ENCODE measurements at regions not wholly inside any gene's neighbourhood (a gene's known extent, or its start where the extent isn't known, plus 50 kb on each side); places are given as distances from the start of the nearest gene placed in this dataset.

DNA sequence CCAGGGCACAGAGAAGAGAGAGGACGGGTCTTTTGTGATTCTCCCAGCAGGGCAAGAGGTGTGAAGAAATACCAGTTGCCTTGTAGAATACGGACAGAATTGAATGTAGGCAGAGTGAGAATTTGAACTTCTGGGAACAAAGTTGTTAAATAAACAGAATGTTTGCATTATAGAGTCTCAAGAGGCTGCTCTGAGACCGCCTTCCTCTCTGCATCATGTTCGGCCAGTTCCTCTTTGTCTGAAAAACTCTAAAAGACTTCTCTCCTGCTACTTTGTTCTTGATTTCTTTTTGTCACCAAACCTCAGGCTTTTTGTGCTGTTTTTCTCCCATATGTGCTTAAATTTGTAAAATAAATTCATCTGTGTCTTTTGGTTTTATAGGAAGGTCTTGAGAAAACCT lies 256.4 kb downstream of the DLEU7 start:
- Histone ChIP-seq H3K27me3 (no peaks in the 10 kb centered on the region), H3K9me3 (no peaks in the 10 kb centered on the region), H3K4me3 (ENCODE audit: low read depth, low read length) (no peak overlapping the region), H3K36me3 (no peaks in the 10 kb centered on the region), H3K4me1 (no peaks in the 10 kb centered on the region)
- TF ChIP-seq, protein P1, sequence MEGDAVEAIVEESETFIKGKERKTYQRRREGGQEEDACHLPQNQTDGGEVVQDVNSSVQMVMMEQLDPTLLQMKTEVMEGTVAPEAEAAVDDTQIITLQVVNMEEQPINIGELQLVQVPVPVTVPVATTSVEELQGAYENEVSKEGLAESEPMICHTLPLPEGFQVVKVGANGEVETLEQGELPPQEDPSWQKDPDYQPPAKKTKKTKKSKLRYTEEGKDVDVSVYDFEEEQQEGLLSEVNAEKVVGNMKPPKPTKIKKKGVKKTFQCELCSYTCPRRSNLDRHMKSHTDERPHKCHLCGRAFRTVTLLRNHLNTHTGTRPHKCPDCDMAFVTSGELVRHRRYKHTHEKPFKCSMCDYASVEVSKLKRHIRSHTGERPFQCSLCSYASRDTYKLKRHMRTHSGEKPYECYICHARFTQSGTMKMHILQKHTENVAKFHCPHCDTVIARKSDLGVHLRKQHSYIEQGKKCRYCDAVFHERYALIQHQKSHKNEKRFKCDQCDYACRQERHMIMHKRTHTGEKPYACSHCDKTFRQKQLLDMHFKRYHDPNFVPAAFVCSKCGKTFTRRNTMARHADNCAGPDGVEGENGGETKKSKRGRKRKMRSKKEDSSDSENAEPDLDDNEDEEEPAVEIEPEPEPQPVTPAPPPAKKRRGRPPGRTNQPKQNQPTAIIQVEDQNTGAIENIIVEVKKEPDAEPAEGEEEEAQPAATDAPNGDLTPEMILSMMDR (IDR thresholded peaks at IDR 0.05; ENCODE audit: low read depth, low read length), result no peak
- no peak for DNase-seq

DNA sequence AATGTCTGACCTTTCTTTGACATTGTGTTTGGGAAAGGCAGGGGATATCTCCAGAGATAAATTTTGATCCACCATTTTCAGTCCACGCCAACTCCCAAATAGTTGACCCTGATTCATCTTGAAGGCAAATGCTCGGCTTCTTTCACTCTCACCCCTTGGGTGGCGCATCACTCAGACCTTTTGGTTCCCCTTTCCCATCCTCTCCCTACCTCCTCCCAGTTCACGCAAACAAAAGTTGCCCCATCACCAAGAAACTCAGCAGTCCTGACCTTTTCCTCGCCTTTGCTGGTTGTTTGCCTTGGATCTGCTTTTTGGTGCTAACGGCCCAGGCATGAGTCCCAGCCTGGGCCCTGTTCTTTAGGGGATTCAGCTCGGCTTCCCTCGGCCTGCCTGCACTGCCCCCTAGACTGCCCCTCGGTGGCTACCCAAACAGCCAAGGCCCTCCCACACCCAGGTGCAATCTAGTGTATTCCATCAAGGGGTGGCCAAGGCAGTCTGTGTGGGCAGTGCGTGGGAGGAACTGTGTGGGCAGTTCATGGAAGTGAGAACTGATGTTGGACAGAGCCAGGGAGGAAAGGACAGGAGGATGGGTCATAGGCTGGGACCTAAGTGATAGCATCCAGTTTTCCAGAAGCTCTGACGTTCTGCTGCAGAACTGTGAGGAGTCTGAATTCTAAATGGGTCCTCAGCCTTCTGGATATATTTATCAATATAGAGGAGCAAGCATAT lies 255.7 kb downstream of the DLEU7 start:
- H3K27me3 ChIP-seq, result no peaks in the 10 kb centered on the region
- no peak for DNase-seq
- TF ChIP-seq, protein P1 (IDR thresholded peaks at IDR 0.05; ENCODE audit: low read depth, low read length), result no peak
- no peaks in the 10 kb centered on the region for H3K36me3 ChIP-seq
- H3K4me1 ChIP-seq, result no peaks in the 10 kb centered on the region
- H3K4me3 ChIP-seq (ENCODE audit: low read depth, low read length), result no peak overlapping the region
- H3K9me3 ChIP-seq, result no peaks in the 10 kb centered on the region

DNA sequence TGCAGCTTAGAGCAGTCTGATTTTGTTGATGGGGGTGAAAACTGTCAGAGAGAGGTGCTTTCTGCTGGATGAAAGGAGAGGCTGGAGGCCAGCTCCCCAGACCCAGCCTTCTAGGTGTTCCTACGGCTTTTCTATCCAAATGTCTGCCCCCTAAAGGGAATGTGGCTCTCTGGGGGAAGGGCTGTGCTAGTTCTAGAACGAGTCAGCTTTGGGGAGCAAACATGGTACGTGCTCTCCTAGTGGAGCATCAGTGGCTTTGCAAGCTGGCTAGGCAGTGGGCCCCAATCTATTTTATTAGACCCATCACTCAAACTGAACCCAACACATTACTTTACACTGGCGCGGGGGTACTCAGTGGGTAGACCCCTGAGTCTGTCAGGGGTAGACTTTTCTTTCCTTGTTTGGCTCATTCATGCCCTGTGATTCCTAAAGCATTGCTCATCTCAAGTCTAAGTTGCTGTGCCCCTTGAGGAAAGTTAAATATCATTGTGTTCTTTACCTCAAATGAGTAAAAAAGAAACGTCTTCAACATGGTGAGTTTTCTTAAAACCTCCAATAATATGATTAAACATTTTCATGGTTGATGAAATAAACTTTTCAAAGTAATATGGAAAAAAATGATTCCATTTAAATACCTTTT lies 254.9 kb downstream of the DLEU7 start:
- no peak overlapping the region for H3K4me3 ChIP-seq (ENCODE audit: low read depth, low read length)
- no peaks in the 10 kb centered on the region for H3K36me3 ChIP-seq
- no peak for DNase-seq
- H3K27me3 ChIP-seq, result no peaks in the 10 kb centered on the region
- TF ChIP-seq, protein P1 (IDR thresholded peaks at IDR 0.05; ENCODE audit: low read depth, low read length), result no peak
- H3K9me3 ChIP-seq, result no peaks in the 10 kb centered on the region
- H3K4me1 ChIP-seq, result no peaks in the 10 kb centered on the region

DNA sequence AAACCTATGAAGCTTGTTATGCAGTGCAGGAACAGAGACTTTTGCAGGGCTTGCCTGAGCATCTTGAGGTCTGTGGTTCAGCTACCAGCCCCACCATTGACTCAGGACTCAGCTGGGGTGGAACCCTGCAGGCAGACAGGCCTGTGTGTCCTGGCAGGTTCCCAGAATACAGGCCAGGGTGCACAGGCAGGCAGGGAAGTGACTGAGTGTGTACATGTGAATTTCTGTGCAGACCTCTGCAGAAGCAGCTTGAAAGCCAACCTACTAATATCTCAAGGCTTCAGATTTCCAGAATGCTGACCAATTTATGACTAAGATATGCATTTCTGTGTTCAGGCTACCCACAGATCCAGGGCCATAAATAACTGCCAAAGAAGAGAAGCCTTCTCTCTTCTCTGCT lies 254.4 kb downstream of the DLEU7 start:
- Histone ChIP-seq H3K36me3 (no peaks in the 10 kb centered on the region), H3K9me3 (no peaks in the 10 kb centered on the region), H3K27me3 (no peaks in the 10 kb centered on the region), H3K4me1 (no peaks in the 10 kb centered on the region), H3K4me3 (ENCODE audit: low read depth, low read length) (no peak overlapping the region)
- TF ChIP-seq, protein P1 (IDR thresholded peaks at IDR 0.05; ENCODE audit: low read depth, low read length), result no peak
- DNase-seq, result peak; percentile 23

DNA sequence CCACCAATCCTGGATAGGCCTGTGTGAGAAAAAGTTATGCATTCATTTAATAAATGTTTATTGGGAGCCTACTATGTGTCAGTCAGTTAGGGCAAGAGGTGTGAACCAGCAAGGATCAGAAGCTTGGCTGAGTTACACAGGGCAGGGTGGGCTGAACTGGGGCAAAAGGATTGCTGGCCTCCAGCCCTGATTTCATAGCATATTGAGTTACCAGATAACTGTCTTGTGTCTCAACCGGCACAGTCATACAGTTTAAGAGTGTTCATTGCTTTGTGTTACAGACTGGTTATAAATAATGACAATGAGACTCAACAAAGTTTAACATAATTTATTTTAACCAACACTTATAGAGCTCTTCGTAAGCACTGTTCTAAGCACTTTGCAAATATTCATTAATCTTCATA lies 253.8 kb downstream of the DLEU7 start:
- DNase-seq, result no peak
- no peak overlapping the region for H3K4me3 ChIP-seq (ENCODE audit: low read depth, low read length)
- no peaks in the 10 kb centered on the region for H3K27me3 ChIP-seq
- TF ChIP-seq, protein P1 (IDR thresholded peaks at IDR 0.05; ENCODE audit: low read depth, low read length), result no peak
- no peaks in the 10 kb centered on the region for H3K36me3 ChIP-seq
- no peaks in the 10 kb centered on the region for H3K9me3 ChIP-seq
- H3K4me1 ChIP-seq, result no peaks in the 10 kb centered on the region
